GM12878 (cell line): ENCODE measurements at regions not wholly inside any gene's neighbourhood (a gene's known extent, or its start where the extent isn't known, plus 50 kb on each side); places are given as distances from the start of the nearest gene placed in this dataset.

Source experiments
- CTCF ChIP-seq, 3 experiments: IDR thresholded peaks in 2 of 3; conservative IDR thresholded peaks in 1 of 3; 2 replicates each; pipeline ENCODE4 v1.5.1; 2011; ENCODE audit warnings: low read depth in 3 of 3, low read length in 3 of 3, mild to moderate bottlenecking in 3 of 3, control low read depth in 2 of 3, moderate library complexity in 2 of 3, inconsistent platforms in 1 of 3, mixed read lengths in 1 of 3; ENCODE audit not compliant: control insufficient read depth in 2 of 3, insufficient read depth in 1 of 3; ENCODE audit errors: extremely low read depth in 1 of 3
- GABPA ChIP-seq: IDR thresholded peaks from 2 replicates; pipeline ENCODE4 v1.6.1; 2014; ENCODE audit warnings: antibody characterized with exemption, low read depth, mild to moderate bottlenecking, inconsistent platforms

- TF ChIP-seq CTCF (IDR thresholded peaks at IDR 0.05 in 2 of 3, conservative IDR thresholded peaks at IDR 0.05 in 1 of 3; ENCODE audit: control insufficient read depth in 2 of 3, extremely low read depth in 1 of 3, insufficient read depth in 1 of 3, low read depth in 3 of 3, low read length in 3 of 3), result no peak
- no peak for TF ChIP-seq GABPA
Observed at GRCh38 chr10:129339841-129340240, 127.2 kb upstream of the MGMT start.
